ENCODE measurements at regions not wholly inside any gene's neighbourhood (a gene's known extent, or its start where the extent isn't known, plus 50 kb on each side); places are given as distances from the start of the nearest gene placed in this dataset.

GRCh38 chr4:11624370-11624769 lies 195.7 kb upstream of the HS3ST1 start:
- Histone ChIP-seq H3K4me1 (no peaks in the 10 kb centered on the region), H3K27ac (peak overlapping the region in 2 of 4 donors; percentile 11 to 23), H3K4me3 (no peak overlapping the region), H3K36me3 (no peaks in the 10 kb centered on the region), H3K27me3 (no peaks in the 10 kb centered on the region), H3K9me3 (no peaks in the 10 kb centered on the region)
- ATAC-seq (no peak), DNase-seq (no peak)
- intact Hi-C loops (cut with DNase I; ENCODE audit: low total_unique reads), result no loop called here
- in situ Hi-C loops (cut with MboI; ENCODE audit: low sequenced_read_pairs in 4 of 4), result no loop called here
- TF ChIP-seq POLR2A (IDR thresholded peaks at IDR 0.05) (no peak), CTCF (IDR thresholded peaks at IDR 0.05 in 4 of 5, conservative IDR thresholded peaks at IDR 0.05 in 1 of 5) (no peak)

- H3K4me3 ChIP-seq, result no peak overlapping the region
- intact Hi-C loops (cut with DNase I; ENCODE audit: low total_unique reads), result no loop called here
- no peak for ATAC-seq
- in situ Hi-C loops (cut with MboI; ENCODE audit: low sequenced_read_pairs in 4 of 4), result no loop called here
- no peak overlapping the region for H3K27ac ChIP-seq
- no peaks in the 10 kb centered on the region for H3K36me3 ChIP-seq
- H3K27me3 ChIP-seq, result no peaks in the 10 kb centered on the region
- TF ChIP-seq CTCF (IDR thresholded peaks at IDR 0.05 in 4 of 5, conservative IDR thresholded peaks at IDR 0.05 in 1 of 5), result no peak
- TF ChIP-seq POLR2A (IDR thresholded peaks at IDR 0.05), result no peak
- DNase-seq, result no peak
- H3K4me1 ChIP-seq, result no peaks in the 10 kb centered on the region
- H3K9me3 ChIP-seq, result no peaks in the 10 kb centered on the region
Measured at GRCh38 chr4:11623726-11624037, 195.0 kb upstream of the HS3ST1 start.

- Histone ChIP-seq H3K27ac (no peak overlapping the region), H3K4me1 (no peaks in the 10 kb centered on the region), H3K9me3 (no peaks in the 10 kb centered on the region), H3K36me3 (no peaks in the 10 kb centered on the region), H3K27me3 (no peaks in the 10 kb centered on the region), H3K4me3 (no peak overlapping the region)
- ATAC-seq (no peak), DNase-seq (no peak)
- intact Hi-C loops (cut with DNase I; ENCODE audit: low total_unique reads) (no loop called here), in situ Hi-C loops (cut with MboI; ENCODE audit: low sequenced_read_pairs in 4 of 4) (no loop called here)
- TF ChIP-seq CTCF (IDR thresholded peaks at IDR 0.05 in 4 of 5, conservative IDR thresholded peaks at IDR 0.05 in 1 of 5) (no peak), POLR2A (IDR thresholded peaks at IDR 0.05) (no peak)
Measured at GRCh38 chr4:11622961-11623725, 194.4 kb upstream of the HS3ST1 start.

GRCh38 chr4:11620861-11621260 lies 192.2 kb upstream of the HS3ST1 start:
- intact Hi-C loops (cut with DNase I; ENCODE audit: low total_unique reads), result no loop called here
- Histone ChIP-seq H3K4me3 (no peak overlapping the region), H3K9me3 (no peaks in the 10 kb centered on the region), H3K27ac (no peak overlapping the region), H3K36me3 (no peaks in the 10 kb centered on the region), H3K27me3 (no peaks in the 10 kb centered on the region), H3K4me1 (no peaks in the 10 kb centered on the region)
- TF ChIP-seq CTCF (IDR thresholded peaks at IDR 0.05 in 4 of 5, conservative IDR thresholded peaks at IDR 0.05 in 1 of 5), result no peak
- TF ChIP-seq POLR2A (IDR thresholded peaks at IDR 0.05), result no peak
- in situ Hi-C loops (cut with MboI; ENCODE audit: low sequenced_read_pairs in 4 of 4), result no loop called here
- ATAC-seq (no peak), DNase-seq (no peak)
